Fibroblast of peridontal ligament (primary cell): ENCODE measurements at regions not wholly inside any gene's neighbourhood (a gene's known extent, or its start where the extent isn't known, plus 50 kb on each side); places are given as distances from the start of the nearest gene placed in this dataset.

Source experiments
- DNase-seq: peaks from one replicate; pipeline ENCODE4 v3.0.0-alpha.2; 2010; ENCODE audit errors: extremely low read depth

DNA sequence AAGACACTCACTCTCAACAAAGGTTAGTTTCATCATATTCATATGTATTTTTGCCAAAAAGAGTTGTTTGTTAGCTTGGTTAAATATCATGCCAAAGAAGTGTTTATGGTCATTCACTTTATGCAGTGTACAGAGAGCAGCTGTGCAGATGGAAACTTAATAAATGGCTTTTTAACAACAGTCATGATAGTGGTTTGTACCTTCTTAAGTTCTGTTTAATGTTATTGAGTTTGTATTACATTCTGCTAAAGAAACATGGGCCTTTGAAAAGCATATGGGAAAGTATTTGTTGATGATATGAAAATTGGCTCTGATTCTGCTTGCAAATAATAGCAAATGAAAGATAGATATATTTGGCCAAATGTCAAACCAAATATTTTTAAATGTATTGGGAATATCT is 607.3 kb downstream of the NCAM2 start:
- DNase-seq = no peak

DNA sequence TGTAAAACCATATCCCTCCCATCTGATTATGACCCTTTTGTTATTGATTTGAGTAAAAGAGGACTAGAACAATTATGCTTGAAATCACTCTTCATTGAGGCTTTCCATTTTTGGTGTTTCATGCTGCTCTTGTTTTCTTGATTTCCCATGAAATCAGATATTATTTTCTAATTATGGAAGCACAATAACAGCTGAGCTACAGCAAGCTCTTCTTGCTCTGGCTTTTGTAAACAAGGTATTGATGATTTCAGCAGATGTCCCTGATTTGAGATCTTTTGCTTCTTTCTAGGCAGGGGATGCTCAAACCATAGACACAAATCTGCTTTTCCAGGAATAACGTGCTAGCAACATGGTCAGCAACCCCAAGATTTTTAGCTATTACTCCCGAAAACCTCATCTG is 607.8 kb downstream of the NCAM2 start:
- DNase-seq = no peak

DNA sequence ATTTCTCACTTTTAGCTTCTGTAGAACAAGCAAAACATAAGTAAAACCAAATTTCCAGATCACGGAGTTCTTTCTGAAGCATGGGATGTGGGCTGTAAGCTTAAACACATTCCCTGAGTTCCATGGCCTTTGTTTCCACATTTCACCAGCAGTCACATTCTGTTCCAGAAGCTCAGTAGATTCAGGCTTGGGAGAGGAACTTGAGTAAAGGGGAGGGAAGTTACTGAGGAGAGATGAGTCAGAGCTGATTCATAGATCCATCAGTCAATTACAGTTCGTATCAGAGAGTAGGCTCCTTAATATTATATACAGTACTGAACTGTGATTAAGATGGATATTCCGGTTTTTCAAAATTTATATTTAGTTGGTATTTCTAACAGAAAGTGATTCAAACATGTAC is 614.3 kb downstream of the NCAM2 start:
- peak; percentile 88 for DNase-seq

DNA sequence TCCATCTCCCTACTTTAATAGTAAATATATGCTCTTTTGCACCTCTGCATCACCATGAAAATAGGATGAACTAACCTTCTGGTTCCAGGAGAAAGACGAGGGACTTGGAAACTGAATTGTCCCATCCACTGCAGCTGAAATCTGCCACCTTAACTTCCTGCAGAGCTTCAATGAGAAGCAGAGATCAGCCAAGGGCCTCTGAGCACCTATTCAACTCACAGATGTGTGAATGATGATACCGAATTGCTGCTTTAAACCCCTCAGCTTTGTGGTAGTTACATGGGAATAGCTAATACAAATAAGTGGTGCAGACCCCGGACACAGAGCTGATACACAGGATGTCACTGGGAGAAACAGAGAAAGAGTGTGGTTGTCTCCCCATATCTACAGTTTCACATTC is 616.8 kb downstream of the NCAM2 start:
- DNase-seq = no peak

DNA sequence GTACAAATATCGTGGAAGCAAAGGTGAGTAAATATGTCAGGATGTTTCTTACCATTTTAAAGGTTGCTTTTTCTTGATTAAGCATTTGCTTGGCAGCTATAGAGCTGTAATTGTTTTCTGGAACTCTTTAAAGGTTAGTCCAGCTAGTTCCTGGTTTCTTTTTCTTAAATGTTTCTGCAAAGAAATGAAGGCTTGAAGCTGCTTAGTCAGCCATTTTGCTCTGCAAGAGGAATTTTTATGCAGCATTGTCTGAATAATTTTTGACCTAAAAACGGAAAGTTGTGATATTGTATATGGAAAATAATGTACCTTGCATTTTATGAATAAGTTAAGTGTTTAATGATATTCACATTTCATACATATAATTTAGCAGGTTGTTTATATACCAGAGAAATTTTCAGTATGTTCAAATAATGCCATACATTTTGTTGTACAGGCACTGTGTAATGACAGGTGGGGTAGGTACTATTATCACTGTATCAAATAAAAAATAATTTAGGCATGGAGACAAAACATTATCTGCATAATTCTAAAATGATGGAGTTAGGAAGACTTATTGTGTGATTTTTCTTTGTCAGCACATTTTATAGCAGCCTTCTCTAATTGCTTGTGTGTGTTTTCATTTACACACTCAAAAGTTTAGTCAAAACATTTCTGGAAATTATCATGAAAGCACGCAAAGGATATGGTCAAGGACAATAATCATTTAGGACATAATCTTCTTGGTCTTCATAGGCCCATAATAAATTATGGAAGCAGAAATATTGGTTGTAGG is 624.4 kb downstream of the NCAM2 start:
- no peak for DNase-seq

DNA sequence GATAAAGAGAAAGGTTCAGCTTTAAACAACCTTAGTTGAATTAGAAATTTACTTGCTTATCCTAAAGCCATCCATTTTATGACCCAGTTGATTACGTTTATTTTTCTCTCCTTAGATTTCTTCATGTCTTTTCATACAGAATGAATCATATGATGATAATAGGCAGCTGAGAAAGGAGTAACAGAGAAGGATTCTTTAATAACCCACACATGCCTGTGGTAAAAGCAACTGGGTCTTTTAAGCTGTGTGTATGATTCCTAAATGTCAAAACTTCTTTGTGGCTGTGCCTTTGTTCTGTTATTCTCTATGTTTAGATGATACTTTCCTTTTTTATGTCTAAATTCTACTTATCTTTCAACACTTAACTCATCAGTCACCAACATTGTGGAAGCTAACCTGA is 626.5 kb downstream of the NCAM2 start:
- peak; percentile 73 for DNase-seq

DNA sequence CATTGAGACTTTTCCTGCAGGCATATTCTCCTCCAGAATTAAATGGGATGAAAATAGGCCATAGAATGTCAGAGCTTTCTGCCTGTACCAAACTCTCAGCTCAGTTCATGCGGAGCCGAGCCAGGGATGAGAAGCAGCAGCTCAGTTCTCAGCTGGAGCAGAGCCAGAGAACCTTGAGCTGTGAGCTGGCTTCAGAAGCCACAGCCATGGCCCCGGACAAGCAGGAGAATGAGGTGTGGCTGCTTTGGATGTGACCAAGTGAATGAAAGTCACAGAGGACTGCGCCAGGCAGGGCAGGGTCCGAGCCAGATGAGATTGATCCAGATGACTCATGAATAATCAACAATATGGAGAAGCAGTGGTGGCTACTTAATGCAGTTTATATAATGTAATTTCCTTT is 633.8 kb downstream of the NCAM2 start:
- DNase-seq = peak; percentile 9

DNA sequence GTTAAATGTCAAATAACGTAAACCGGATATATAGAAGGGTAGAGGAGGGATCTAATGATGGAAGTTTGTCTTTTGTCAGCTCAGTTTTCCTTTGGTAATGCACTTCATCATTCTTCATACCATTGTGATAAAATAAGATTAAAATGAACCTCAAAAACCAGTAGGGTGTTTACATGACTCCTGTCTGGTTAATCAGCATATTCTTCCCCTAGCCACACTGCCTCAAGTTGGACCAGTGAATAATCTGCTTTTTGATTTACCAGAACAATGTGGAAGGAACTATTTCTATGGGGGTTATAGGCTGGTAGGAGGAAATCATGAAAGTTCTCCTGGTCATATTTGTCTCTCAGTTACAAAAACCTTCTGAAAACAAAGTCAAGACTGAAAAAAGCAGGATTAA is 634.7 kb downstream of the NCAM2 start:
- no peak for DNase-seq

DNA sequence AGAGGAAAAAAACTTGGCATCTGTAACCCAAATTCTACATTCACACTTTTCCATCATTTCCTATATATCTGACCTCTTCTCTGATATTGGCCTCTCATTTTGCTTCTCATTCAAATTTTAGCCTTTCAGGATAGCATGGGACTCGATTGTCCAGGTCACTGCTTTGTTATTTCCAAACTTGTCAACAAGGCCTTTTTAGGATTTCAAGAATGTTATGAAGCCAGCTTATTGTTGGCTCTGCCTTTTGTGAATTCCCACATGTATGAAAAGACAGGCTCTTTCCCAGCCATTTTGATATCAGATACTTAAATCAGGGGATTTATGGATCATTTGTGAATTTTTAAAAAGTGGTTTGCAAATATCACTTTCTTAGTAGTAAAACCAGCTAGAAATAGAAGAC is 663.5 kb downstream of the NCAM2 start:
- DNase-seq = no peak

DNA sequence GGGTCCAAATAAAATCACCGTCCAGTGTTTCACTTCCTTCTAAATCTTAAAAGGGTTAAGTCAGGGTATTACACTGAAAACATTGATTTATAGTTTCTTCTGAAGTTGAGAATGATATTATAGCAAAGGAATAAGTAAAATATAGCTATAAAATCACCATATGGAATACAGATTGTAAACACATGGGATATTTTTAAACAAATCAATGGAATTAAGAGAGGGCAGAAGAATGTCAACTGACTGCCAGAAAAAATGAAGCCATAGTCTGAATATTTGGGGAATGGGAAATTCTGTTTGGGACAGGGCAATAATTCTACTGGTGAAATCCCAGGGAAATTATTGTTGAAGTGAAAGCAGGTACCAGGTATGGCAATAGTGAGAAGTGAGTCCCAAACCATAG is 664.6 kb downstream of the NCAM2 start:
- peak; percentile 21 for DNase-seq

DNA sequence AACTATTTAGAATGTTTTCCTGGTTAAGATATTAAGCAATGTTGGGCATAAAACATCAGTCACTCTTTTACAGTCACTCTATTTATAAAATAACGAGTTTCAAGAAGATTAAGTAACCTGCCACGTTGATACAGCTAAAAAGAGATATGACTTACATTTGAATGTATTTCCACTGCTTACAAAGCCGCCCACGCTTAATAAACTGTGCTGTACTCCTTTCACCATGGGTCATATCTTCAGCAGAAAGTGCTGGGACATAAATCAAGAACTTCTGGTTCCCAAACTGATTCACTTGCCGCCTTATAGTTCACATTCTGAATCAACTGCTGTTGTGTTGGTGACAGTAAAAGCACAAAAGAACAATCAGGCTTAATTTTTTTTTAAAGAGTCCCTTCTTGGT is 666.7 kb downstream of the NCAM2 start:
- no peak for DNase-seq

DNA sequence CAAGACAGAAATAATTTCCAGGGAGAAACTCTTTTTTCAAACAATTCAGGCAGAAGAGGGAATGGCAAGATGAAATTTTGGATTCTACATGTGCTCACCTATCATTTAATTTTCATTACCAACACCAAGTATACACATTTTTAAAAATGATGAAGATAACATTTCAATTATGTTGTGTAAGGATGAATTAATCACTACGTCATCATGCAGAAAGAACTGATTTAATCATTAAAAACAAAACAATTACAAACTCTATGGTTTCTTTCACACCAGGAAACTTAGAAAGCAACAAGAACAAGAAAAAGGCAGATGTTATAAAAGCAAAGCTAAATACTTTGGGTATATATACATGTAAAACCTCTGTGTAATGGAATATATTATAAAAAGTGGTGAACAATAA is 668.5 kb downstream of the NCAM2 start:
- DNase-seq = no peak

DNA sequence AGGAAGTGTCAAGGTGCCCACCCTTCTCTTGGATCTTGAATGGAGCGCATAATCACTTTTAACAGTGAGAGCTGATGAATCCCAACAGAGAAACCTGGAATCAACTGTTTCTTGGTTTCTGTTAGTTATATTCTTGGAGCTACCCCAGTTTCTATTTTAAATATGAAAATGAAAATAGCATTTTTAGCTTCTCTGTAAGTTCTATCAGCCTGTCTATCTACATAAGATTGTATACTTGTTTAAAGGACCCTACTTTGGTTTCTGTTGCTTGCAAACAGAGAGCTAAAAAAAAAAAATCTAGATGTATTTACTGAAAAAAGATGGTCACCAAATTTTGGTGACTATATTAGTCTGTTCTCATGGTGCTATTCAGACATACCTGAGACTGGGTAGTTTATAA is 670.0 kb downstream of the NCAM2 start:
- DNase-seq = no peak

DNA sequence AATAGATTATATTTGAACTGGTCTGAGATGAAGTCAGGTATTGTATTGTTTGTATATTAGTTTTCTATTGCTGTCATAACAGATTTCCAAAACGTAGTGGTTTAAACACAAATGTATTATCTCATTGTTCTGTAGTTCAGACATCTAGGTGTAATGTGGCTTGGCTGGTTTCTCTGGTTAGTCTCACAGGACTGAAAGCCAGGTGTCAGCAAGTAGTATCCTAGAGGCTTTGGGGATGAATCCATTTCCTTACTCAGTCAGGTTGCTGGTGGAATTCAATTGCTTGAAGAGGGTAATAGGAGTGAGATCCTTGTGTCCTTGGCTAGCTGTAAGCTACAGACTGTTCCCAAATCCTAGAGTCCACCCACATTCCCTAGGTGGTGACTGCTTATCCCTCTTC is 675.8 kb downstream of the NCAM2 start:
- no peak for DNase-seq

DNA sequence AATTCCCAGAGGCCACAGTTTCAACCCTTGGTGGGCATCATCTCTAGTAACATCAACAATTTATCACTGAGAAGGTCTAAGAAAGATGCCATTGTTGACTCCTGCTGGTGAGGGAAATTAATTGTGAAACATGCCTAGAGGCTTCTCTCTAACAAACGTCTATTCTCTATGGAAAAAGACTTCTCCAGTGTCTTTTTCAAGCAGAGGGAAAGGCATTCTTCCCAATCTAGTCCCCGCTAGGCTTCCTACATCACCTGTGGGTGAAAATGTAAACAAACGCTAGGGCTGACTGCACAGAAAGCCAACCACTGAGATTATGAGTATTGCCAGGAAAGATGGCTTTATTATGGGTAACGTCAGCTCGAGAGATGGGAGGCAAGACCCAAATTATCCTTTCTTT is 677.4 kb downstream of the NCAM2 start:
- no peak for DNase-seq

DNA sequence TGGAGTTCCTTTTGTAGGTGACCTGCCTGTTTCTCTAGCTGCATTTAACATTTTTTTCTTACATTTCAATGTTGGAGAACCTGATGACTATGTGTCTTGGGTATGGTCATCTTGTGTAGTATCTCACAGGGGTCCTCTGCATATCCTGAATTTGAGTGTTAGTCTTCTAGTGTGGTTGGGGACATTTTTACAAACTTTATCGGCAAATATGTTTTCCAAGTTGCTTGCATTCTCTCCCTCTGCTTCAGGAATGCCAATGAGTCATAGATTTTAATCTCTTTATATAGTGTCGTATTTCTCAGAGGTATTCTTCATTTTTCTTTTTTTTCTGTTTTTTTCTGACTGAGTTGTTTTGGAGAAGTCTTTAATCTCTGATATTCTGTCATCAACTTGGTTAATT is 684.0 kb downstream of the NCAM2 start:
- peak; percentile 15 for DNase-seq

DNA sequence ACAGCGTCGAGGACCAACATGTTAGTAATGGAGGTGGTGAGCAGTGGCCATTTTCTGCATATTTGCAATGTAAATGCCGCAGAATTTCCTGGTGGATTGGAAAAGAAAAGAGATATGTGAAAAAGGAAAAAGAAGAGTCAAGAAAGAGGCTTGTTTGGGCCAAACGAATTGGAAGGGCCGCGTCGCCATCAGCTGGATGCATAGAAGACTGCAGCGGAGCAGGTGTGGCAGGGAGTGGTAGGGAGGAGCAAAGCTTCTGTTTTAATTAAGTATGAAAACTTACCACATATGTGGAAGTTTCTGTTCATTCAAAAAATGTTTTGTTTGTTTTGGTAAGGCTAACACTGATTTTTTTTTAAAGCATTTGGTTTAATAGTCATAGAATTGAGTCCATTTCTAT is 690.7 kb downstream of the NCAM2 start:
- DNase-seq = peak; percentile 27

DNA sequence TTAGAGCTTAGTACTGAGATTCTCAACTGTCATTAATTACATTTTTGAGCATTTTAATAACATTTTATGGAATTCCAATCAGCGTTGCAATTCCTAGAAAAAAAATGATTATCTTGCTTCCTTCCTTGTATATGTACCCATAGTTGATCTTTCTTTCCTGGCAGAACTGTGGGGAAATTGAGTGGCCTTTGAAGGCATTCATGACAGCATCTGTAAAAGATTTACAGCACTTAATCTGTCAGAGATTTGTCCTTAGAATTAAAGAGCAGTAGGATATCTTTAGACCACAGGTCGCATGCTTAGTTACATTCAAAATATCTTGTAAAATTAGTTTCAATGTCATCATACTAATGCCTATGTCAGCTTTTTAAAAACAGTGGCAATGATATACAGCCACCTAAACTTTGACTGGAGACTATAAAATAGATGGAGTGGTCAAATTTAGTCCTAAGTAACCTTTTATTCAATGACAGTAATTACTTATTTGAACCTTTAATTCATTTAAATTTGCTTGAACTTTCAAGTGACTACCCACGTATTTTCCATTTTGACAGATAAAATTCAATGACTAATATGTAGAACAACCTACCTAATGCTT is 692.0 kb downstream of the NCAM2 start:
- no peak for DNase-seq

DNA sequence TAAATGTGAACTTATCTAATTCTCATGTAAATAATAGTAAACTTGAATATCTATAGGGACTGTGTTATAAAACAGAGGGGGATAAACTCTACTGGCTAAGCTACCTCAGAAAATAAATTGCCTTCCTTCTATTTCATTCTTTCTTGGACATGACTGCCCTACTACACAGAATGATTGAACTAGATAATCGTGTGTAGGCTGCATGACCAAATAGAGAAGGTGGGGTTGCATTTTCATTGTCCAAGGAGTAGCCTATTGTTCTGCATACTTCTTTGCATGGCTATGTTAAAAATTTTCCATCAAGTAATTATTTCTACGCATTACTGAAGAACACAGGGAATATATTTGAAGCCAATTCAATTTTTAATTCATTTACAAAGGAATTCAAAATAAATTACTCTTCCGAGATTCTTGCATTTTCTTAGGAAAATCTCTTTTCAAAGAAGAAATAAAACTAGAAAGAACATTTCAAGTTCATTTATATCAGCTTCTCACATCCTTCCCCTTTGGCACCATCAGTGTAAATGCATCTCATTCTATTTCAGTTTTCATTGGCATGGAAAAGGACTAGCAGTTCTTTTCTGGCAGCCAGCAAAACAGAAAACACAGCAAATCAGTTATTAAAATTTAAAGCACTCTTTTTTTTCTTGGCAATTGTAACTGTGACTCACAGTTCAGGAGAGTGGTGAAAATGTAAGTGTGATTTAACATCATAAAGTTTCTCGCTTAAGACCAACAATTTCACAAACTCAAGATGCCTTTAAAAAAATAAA is 714.7 kb downstream of the NCAM2 start:
- peak; percentile 74 for DNase-seq

DNA sequence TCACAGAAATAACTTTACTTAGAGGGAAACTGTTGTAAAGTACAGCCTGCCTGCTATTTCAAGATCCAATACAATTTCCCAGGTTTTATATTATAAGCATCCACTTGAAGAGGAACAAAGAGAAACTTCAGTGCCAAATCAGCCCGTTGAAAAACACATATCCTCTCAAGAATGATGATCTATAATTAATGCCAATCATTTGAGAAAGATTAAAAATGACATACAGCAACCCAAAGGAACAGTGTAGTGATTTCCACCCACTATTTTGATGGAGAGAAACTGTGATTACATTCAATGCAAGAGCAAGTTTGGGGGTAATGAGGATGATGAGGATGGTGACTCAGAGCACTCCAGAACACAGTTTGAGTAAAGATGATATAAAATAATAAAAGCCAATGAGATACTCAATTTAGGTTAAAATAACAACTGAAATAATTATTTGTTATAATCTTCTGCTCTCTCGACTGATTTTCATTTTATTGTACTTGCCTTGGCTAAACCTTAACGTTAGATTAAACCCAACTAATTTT is 715.5 kb downstream of the NCAM2 start:
- DNase-seq = peak; percentile 12

DNA sequence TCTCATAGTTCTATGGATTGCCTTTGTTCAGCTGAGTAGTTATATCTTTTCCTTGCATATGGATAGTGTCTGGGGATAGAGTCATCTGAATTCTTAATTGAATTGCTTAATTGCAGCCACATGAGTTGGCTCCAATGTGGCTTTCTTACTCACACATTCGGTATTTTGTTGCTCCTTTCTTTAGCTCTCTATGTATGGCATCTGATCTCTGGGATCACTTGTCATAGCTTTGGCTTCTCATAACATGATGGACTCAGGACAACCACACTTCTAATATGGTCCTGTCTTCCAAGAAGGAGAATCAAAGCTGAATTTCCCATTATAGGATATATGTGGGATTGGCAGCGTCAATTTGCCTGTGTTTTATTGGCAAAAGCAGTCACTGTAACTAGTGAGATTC is 716.2 kb downstream of the NCAM2 start:
- DNase-seq = peak; percentile 85

DNA sequence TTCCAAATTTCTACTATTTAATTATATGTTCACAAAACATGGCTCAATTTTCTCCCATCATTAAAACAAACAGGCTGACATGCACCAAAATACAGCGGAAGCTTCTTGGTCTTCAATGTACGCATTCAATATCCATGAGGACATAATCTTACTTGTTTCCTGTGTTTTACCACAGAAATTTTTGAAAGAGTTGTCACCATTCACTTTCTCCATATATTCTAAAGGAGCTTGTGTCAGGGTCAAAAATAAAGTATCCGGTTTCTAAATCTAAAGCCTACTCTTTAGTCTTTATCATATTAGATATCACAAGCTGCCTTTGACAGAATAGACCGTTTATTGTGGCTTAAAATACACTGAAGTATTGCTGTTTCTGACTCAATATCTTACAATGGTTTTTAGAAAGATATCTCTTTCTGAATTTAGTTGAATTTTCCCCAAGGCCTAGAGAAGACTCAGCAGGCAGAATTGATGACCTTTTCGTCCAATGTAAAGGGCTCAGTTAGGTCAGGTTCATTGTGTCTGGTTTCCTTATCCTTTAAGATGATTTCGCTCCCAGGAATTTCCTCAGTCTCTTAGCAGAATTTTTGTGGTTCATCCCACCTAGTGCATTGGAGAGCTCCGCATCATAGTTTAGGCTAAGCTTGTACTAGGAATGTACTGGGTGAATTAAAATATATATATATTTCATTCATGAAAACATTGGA is 717.2 kb downstream of the NCAM2 start:
- DNase-seq = peak; percentile 80
